ENCODE measurements at regions not wholly inside any gene's neighbourhood (a gene's known extent, or its start where the extent isn't known, plus 50 kb on each side); places are given as distances from the start of the nearest gene placed in this dataset.

DNA sequence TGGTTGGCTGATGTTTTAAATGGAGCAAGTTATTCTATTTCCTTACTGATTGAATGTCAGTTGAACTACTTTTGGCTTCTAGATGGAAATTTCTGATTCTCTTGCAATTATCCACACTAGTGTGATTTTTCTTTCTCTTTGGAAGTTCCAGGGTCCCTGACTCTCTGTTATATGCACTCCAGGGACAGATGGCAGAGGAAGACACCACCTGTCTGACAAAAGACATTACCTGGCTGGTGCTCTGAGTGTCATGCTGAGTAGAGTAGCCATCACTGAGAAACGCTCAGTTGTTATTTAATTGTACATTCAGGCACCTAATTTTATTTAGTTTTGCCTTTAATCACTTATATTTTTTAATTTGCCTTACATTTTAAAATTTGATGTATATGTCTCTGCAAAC is 105.4 kb upstream of the TLL1 start:
- no peak for TF ChIP-seq POLR2A (IDR thresholded peaks at IDR 0.05)
- TF ChIP-seq CTCF (IDR thresholded peaks at IDR 0.05) = no peak
- no peak for TF ChIP-seq POLR2AphosphoS5 (IDR thresholded peaks at IDR 0.05)

Data from transverse colon (tissue), 4 donors.